ENCODE measurements at regions not wholly inside any gene's neighbourhood (a gene's known extent, or its start where the extent isn't known, plus 50 kb on each side); places are given as distances from the start of the nearest gene placed in this dataset.
"Not testable (repeated sequence)": the region's sequence is repeated elsewhere in the genome, so short reads cannot be mapped to it uniquely, and the experiment has no call there.

DNA sequence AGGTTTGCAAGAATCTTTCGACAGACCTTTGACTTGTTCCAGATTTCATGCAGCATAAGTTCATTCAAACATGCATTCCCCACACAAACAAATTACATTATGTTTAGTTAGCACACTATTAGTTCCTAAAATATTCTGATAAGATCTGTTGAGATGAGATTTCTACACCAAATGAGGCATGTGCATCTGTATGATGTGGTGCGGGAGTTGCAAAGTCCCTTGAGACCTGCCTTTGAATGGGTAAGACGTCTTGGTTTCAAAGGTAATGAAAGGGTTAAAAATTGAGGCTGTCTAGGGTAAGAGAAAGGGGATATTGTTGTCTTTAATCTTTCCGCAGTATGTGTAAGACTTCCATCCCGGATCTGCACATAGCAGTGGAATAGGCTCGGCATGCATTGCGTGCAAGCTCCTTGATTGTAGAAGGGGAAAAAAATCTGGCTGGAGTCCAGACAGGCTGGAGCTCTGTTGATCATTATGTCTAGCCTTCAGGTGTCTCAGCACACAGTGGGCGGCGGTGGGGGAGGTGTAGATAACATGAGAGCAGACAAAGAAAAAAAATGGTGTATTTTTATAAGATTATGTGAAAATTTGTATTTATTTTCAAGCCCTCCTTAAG is 296.6 kb downstream of the PTPRC start:
- peak; percentile 71 for DNase-seq

DNA sequence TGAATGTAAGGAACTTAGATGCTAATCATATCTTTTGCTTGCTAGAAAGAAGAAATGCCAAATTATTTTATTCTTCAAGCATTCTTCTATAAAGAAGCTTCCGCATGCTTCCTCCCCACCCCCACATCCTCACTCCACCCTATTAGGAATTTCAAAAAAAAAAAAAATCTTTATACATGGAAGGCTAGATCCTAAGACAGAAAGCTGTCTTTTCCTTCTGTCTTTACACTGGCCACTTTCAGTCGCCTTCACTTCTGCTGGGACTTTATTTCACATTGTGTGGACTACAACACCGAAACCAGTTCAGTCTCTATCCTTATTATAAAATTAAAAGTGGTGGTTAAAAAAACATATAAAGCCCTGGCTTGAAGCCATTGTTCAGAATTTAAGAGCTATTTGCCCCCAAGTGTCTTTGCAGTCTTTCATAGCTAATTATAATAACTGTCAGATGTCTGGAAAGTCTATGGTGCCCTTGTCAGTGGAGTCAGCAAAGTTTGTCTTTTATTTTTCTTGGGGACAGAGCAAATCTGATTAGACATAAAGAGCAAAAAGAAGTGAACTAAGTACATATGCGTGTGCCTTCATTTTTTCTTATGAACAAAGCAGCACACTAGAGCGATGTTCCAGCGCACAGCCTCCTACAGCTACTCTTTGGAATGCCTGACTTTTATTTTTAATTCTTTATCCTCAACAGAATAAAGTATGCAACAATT is 297.7 kb downstream of the PTPRC start:
- DNase-seq = no peak

DNA sequence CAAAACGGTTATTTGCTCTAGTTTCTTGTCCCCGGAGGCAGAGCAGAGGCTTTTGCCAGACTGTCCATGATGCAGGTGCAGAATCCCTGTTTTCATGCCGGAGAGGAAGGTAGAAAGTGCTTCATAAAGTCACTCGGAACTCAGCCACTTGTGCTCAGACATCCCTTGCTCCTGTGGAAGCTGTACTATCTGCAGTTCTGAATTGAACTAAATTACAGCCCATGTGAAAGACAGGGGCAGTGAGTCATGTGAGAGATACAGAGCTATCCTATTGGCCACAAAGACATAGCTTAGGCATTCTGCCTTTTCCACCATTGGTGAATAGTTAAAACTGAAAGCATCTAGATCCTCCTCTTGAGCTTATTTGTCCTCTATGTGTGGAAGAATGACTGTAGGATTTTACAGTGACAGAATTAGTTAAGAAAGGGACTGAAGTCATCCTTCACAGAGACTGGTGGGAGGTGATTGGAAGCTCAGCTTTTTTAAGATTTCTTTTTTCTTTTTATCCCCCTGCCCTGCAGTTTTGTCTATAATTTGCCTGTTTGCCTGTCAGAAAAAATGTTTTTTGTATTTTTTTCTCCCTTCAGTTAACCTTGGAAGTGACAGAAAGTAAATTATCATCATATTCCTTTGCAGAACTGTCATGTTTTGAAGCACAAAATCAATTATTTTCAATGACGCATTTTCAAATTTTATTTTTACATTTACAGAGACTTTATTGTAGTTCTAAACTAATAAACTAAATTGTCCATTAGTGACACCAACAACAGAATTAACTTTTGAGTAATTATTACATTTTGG is 298.6 kb downstream of the PTPRC start:
- DNase-seq = peak; percentile 98

DNA sequence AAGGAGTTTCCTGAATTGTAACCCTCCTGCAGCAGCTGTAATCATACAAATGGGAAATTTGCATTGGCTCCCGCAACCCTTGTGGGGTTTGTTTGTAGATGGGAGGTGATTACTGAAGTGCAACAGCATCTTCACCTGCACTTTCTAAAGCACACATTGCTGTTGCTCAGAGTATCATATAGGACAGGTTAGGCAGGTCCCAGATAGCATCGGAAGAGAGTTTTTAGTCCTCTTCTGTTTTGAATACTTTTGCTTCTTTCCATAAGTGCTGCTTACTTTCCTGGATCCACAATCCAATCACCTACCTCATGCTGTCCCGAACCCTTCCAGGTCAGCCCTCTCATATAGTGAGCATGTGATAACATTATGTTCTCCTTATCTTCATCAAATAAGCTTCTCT is 300.4 kb downstream of the PTPRC start:
- no peak for DNase-seq

DNA sequence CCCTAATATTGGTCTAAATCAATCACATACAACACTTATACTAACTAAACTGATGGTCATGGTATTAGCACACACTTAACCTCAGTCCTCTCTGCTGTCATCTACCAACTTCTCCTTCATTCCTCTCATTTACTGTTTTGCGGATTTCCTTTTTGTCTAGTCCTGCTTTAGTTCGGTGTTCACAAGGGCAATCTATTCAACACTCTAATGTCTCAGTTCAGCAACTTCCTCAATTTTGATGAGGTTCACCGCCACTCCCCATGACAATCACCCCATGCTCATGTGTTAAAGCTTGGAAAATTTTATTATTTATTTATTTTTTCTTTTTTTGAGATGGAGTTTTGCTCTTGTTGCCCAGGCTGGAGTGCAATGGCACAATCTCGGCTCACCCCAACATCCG is 301.1 kb downstream of the PTPRC start:
- DNase-seq = peak; percentile 91

DNA sequence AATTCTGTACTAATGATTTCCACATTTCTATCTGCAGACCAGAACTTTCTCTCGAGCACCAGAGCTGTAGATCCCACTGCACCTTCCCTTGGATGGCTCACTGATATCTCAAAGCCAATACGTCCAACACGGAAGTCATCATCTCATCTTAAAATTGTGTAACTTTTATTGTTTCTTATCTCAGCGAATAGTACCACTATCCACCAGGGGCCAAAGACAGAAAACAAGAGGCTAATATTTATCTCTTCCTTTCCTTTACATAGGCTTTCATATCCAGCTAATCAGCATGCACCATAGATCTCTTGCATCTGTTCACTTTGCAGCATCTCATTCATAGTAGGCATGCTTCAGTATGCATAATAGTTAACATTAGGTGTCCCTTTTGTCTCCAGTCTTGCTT is 303.6 kb downstream of the PTPRC start:
- DNase-seq = no peak

DNA sequence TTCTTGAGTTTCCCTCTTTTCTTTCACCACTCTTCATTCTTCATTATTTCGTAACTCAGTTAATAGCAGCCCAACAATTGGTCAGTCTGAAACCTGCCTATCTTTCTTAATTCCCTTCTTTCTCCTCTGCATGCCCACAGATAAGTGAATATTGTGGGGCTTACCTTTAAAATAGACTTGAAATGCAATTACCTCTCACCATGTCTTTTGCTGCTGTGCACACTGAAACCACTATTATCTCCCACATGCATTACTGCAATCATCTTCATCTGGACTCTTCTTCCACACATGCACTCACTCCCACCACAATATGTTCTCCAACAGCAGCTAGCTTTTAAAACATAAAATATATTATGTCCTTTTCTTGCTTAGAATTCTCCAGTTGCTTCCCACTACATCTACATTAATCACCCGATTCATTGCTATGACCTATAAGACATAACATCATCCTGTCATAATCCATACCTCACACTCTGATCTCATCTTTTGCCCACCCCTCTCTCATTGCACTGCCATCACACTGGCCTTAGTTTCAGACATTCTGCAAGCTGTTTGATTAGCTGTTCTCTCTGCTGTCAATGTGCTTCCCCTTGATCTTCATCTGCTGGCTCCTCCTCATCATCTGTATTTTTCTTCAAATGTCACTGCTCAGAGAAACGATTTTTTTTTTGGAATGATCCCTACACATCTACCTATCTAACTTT is 304.8 kb downstream of the PTPRC start:
- no peak for DNase-seq

DNA sequence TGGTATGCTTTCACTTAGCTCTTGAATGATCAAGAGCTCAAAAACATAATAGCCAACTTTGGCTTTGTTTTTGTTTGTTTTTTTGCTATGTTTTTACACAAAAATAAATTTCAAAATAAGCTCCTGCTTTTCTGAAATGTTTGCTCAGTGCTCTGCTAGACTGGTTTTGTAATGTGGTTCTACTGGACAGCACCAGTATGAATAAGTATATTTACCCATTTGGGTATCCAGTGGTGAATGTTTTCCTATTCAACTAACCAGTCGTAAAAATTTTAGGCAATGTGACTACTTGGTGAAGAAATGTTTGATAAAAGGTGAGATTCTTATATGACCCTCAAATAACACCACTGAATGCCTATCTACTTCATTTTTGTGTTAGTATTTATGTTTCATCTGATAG is 308.6 kb downstream of the PTPRC start:
- DNase-seq = no peak

DNA sequence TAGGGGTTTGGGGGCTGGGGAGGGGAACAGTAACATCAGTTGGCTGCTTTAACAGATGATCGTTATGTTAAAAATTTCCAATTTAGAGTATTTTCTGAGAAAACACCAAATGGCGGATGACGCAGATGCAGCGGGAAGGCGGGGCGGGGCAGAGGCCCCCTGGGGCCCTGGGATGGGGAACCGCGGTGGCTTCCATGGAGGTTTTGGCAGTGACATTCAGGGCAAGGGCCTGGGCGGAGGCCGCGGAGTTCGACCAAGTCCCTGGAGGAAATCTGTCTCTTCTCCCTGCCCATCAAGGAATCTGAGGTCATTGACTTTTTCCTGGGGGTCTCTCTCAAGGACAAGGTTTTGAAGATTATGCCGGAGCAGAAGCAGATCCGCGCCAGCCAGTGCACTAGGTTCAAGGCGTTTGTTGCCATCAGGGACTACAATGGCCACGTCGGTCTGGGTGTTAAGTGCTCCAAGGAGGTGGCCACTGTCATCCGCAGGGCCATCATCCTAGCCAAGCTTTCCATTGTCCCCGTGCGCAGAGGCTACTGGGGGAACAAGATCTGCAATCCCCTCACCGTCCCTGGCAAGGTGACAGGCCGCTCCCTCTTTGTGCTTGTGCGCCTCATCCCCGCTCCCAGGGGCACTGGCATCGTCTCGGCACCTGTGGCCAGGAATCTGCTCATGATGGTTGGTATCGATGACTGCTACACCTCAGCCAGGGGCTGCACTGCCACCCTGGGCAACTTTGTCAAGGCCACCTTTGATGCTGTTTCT is 310.2 kb downstream of the PTPRC start:
- no peak for DNase-seq

DNA sequence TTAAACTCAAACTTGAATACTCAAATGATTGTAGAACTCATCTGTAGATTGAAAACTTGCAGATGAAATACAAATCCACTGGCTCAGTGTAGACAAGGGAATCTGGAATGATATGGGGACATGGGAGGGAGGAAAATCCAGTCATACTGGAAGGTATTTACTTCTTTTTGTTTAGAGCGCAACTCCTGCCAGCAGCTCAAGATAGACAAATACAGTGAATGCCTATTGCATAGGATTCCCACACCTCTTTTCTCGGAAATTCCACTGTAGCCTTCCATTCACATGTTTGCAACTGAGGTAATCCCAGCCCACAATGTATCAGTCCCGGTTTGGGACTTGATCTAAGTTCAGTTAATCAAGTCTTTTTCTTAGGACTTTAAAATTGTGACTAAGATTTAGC is 311.2 kb downstream of the PTPRC start:
- no peak for DNase-seq

DNA sequence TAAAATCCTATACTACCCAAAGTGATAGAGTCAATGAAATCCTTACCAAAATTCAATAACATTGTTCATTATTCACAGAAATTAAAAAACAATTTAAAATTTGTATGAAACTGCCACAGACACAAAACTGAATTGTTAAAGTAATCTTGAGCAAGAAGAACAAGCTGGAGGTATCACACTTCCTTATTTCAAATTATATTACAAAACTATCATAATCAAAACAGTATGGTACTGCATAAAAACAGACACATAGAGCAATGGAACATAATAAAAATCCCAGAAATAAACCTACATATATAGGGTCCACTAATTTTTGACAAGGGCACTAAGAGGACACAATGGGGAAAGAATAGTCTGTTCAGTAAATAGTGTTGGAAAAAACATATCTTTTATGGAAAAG is 316.2 kb downstream of the PTPRC start:
- DNase-seq = no peak

DNA sequence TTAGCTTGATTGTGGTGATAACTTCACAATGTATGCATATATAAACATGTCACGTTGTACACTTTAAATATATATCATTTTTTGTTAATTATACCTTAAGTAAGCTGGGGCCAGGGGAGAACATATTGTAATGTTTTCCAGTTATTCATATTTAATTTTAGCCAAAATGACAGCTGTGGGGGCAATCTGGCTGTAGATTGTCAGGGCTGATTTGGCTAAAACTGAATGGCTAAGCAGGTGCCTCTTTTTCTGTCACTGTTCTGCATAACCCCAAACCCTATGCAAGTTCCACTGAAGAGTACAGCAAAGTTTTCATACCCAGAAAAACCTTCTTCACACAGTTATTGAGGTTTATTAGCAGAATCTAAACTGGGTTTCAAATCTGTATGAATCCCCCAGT is 318.2 kb downstream of the PTPRC start:
- no peak for DNase-seq

DNA sequence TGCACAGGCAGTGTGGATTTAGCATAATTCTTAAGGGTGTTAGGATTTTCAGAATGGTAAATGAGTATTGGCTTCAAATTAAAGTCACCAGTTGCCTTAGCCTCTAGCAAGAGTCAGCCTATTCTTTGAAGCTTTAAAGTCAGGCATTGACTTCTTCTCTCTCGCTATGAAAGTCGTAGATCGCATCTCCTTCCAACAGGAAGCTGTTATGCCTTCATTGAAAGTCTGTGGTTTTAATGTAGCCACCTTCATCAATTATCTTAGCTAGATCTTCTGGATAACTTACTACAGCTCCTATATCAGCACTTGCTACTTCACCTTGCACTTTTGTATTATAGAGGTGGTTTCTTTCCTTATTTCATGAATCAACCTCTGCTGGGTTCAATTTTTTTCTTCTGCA is 320.2 kb downstream of the PTPRC start:
- no peak for DNase-seq

DNA sequence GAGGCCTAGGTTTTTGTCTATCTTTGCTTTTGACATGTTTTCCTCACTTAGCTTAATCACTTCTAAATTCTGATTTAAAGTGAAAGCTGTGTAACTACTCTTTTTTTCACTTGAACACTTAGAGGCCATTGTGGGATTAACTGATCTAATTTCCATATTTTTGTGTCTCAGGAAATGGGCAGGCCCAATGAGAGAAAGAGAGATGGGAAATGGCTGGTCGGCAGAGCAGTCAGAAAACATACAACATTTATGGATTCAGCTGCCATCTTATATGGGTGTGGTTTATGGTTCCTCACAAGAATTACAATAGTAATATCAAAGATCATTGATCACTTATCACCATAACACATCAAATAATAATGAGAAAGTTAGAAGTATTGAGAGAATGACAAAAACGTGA is 320.8 kb downstream of the PTPRC start:
- DNase-seq = no peak

DNA sequence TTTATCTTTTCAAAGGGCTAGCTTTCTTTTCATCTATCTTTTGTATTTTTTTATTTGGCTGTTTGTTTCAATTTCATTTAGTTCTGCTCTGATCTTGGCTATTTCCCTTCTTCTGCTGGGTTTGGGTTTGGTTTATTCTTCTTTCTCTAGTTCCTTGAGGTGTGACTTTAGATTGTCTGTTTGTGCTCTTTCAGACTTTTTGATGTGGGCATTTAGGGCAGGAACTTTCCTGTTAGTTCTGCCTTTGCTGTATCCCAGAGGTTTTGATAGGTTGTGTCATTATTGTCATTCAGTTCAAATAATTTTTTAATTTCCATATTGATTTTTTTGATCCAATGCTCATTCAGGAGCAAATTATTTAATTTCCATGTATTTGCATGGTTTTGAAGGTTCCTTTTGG is 325.0 kb downstream of the PTPRC start:
- not testable (repeated sequence) for DNase-seq

DNA sequence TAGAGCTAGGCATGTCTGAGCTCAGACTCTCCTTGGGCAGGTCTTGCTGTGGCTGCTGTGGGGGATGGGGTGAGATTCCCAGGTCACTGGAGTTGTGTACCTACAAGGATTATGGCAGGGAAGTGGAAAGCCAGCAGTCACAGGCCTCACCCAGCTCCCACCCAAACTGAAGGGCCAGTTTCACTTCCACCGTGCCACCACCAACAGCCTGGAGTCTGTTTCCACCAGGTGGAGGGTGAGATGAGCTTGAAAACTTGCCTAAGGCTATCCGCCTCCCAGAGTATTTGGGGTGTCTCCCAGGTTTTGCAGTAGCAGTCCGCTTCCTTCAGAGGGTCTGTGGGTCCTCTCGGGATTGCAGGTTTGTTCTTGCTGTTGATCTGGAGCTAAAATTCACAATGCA is 327.7 kb downstream of the PTPRC start:
- DNase-seq = peak; percentile 72

DNA sequence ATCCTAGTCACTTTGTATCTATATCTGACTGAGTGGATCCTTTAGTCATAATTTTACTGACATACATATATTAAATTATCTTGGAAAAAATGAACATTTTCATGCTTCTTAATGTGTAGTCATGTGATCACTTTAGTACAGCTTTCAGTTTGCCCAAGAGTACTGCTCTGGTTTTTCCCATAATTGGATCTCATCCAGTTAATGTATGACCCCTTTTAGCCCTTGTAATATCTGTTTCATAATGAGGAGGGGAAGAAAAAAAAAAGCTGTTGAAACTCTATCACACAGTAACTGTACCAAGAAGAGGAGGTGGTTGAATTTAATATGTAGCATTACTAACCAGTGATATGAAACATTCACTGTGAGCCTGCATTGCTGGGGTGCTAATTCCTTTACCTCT is 328.7 kb downstream of the PTPRC start:
- DNase-seq = peak; percentile 11

DNA sequence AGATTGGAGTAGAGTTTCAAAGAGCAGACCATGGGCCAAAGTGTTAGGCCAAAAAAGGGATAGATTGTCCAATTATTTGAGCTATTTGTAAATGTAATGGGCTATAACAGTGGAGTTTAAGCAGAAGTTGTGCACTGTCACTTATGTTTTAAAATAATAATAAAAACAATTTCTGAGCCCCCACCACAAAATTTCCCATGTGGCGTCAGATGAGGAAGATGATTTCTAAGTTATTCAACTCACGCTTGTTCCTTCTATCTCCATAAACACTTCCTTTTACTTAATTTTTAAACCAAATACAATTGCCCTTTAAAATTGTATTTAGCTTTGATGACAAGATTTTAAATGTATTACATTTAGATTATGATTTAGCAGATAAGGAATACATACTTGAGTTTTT is 330.0 kb downstream of the PTPRC start:
- DNase-seq = no peak

DNA sequence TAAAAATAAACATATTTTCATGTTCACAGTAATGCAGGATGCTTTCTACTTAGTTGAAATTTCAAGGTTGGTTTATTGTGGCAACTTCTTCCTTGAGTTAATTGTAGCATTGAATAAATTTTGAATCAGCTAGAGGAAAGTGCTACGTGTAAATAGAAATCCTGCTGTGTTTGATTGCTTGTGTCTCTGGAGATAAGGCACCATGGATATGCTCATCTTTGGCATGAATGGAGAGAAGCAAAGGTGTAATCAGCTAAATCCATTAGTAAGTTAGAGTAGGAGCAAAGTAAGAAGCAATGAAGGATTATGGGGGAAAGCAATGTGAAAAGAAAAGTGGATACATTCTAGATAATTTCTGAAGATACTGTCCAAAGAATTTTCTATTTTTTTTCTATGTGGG is 331.1 kb downstream of the PTPRC start:
- DNase-seq = no peak

DNA sequence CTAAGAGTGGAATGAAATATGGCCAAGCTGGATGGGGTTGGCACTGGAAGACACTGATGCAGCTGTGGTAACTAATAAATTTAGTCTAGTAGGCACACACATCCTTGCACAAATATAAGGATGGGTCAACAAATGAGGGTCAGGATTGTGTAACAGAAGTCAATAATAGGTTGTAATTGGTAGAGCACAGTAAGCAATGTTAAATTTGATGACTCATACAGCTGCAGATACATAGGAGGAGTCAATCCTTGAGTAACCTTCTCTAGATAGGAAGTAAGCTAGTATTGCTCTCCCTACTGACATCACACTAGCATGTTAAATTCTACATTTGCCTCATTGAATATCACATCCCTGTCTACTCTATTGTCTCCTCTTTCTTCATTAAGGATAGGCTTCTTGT is 332.1 kb downstream of the PTPRC start:
- peak; percentile 95 for DNase-seq

DNA sequence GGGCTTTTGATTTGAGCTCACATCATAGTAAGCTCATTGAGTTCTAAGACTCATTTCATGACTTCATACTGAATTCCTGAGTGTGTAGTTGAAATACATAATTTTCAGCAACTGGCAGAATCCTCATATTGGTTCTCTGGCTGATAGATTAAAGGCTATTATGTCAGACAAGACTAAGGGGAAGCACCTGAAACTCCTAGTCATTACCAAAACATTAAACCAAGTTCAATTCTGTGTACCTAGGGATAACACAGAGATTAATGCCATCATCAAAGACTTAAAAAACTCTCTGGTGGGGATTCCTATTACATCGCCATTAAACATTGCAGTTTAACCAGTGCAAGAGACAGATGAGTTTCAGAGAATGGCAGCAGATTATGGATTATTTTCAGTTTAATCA is 339.1 kb downstream of the PTPRC start:
- DNase-seq = no peak

DNA sequence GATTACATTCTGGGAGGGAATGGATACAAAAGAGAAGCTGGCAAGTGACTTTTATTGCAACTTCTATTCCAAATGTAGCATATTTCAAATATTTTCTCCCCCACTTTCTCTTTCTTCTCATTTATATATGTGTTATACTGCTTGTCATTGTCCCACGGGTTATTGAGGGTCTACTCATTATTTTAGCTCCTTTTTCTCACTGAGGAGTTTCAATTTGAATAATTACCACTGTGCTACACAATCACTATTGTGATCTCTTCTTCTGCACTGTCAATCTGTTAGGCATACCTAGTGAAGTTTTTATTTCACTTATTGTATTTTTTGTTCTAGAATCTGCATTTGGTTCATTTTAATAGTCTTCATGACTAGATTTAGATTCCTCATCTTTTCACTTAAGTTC is 339.7 kb downstream of the PTPRC start:
- DNase-seq = no peak

DNA sequence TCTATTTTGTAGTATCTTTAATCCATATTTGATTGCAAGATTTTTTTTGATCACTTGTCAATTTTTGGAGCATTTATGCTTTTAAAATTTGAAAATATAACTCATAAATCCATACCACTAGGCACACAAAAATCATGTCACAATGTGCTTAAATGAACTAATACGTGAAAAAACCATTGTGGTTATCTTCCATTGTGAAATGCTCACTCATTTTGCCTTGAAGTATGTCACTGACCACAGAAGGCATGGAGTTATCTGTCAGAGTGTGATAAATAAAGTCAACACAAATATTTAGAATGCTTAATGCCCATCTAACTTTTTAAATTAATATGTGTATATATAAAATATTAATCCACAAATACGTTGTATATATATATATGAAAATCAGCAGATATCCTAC is 347.2 kb downstream of the PTPRC start:
- peak; percentile 88 for DNase-seq

Data from MV-4-11 (cell line).